ENCODE measurements at regions not wholly inside any gene's neighbourhood (a gene's known extent, or its start where the extent isn't known, plus 50 kb on each side); places are given as distances from the start of the nearest gene placed in this dataset.

- no peak for DNase-seq
Measured at GRCh38 chr3:117091676-117092075, 382.1 kb downstream of the TUSC7 start.

GRCh38 chr3:117096549-117096948 is 387.0 kb downstream of the TUSC7 start:
- no peak for DNase-seq

- no peak for DNase-seq
Measured at GRCh38 chr3:117097351-117097750, 387.8 kb downstream of the TUSC7 start.

GRCh38 chr3:117101697-117102096 is 392.1 kb downstream of the TUSC7 start:
- no peak for DNase-seq

GRCh38 chr3:117102426-117102825 is 392.8 kb downstream of the TUSC7 start:
- no peak for DNase-seq

- no peak for DNase-seq
Measured at GRCh38 chr3:117103675-117104074, 394.1 kb downstream of the TUSC7 start.

GRCh38 chr3:117104381-117104780 is 394.8 kb downstream of the TUSC7 start:
- DNase-seq: no peak

- no peak for DNase-seq
Measured at GRCh38 chr3:117104792-117105191, 395.2 kb downstream of the TUSC7 start.

GRCh38 chr3:117105686-117106085 is 396.1 kb downstream of the TUSC7 start:
- DNase-seq: no peak

- no peak for DNase-seq
Measured at GRCh38 chr3:117106396-117106795, 396.8 kb downstream of the TUSC7 start.

- DNase-seq: no peak
Measured at GRCh38 chr3:117107946-117108345, 398.4 kb downstream of the TUSC7 start.

- no peak for DNase-seq
Measured at GRCh38 chr3:117109178-117109577, 399.6 kb downstream of the TUSC7 start.

- DNase-seq: no peak
Measured at GRCh38 chr3:117114517-117115265, 405.1 kb downstream of the TUSC7 start.

GRCh38 chr3:117117188-117117936 is 407.8 kb downstream of the TUSC7 start:
- no peak for DNase-seq

- DNase-seq: no peak
Measured at GRCh38 chr3:117118604-117119003, 409.0 kb downstream of the TUSC7 start.

GRCh38 chr3:117120014-117120413 is 410.4 kb downstream of the TUSC7 start:
- DNase-seq: no peak

- DNase-seq: no peak
Measured at GRCh38 chr3:117122609-117123008, 413.0 kb downstream of the TUSC7 start.

- no peak for DNase-seq
Measured at GRCh38 chr3:117126460-117126859, 416.9 kb downstream of the TUSC7 start.

- no peak for DNase-seq
Measured at GRCh38 chr3:117126946-117127546, 417.5 kb downstream of the TUSC7 start.

GRCh38 chr3:117128133-117128532 is 418.6 kb downstream of the TUSC7 start:
- DNase-seq: no peak

- no peak for DNase-seq
Measured at GRCh38 chr3:117128872-117129271, 419.3 kb downstream of the TUSC7 start.

- DNase-seq: no peak
Measured at GRCh38 chr3:117129516-117129915, 419.9 kb downstream of the TUSC7 start.

GRCh38 chr3:117130222-117130621 is 420.6 kb downstream of the TUSC7 start:
- DNase-seq: no peak

GRCh38 chr3:117131259-117131658 is 421.7 kb downstream of the TUSC7 start:
- no peak for DNase-seq

All from hematopoietic multipotent progenitor cell treated with erythropoietin and hydrocortisone succinate and interleukin-3 and kit ligand, for 6 days (in vitro differentiated cells).